DOHH2 (cell line): ENCODE measurements at regions not wholly inside any gene's neighbourhood (a gene's known extent, or its start where the extent isn't known, plus 50 kb on each side); places are given as distances from the start of the nearest gene placed in this dataset.

Experiments used
- H3F3A ChIP-seq: fragments of 200-600 bp; sonication (generic), shearing (Covaris generic); 2 replicates; pipeline ENCODE4 v1.6.0; 2016; ENCODE audit warnings: antibody characterized with exemption, mild to moderate bottlenecking; ENCODE audit not compliant: control insufficient read depth, insufficient read depth
- H3K27ac ChIP-seq: fragments of 200-600 bp; sonication (generic); 2 replicates; pipeline ENCODE4 v1.5.1; 2014; ENCODE audit warnings: low read depth, mild to moderate bottlenecking, low read length, moderate library complexity
- H3K27me3 ChIP-seq: fragments of 200-600 bp; sonication (generic); 2 replicates; pipeline ENCODE4 v1.6.1; 2014; ENCODE audit warnings: mild to moderate bottlenecking, low read length, mixed read lengths; ENCODE audit not compliant: control insufficient read depth
- H3K36me3 ChIP-seq: fragments of 200-600 bp; sonication (generic); 2 replicates; pipeline ENCODE4 v1.6.1; 2014; ENCODE audit warnings: mild to moderate bottlenecking, low read length, moderate library complexity, mixed read lengths; ENCODE audit not compliant: control insufficient read depth
- H3K4me1 ChIP-seq: fragments of 200-600 bp; sonication (generic); 2 replicates; pipeline ENCODE4 v1.6.1; 2014; ENCODE audit warnings: mild to moderate bottlenecking, low read length, mixed read lengths; ENCODE audit not compliant: control insufficient read depth
- H3K4me2 ChIP-seq: fragments of 200-600 bp; sonication (generic); 2 replicates; pipeline ENCODE4 v1.6.0; 2014; ENCODE audit warnings: mild to moderate bottlenecking, low read length, moderate library complexity
- H3K4me3 ChIP-seq: fragments of 200-600 bp; sonication (generic); 2 replicates; pipeline ENCODE4 v1.5.1; 2014; ENCODE audit warnings: mild to moderate bottlenecking, low read length, mixed read lengths
- H3K79me2 ChIP-seq: fragments of 200-600 bp; sonication (generic); 2 replicates; pipeline ENCODE4 v1.6.1; 2014; ENCODE audit warnings: mild to moderate bottlenecking, low read length, mixed read lengths; ENCODE audit not compliant: control insufficient read depth
- H3K9me2 ChIP-seq: fragments of 200-600 bp; sonication (generic); replicated peaks from 2 replicates; pipeline ENCODE4 v1.6.1; 2014; ENCODE audit warnings: mild to moderate bottlenecking, low read length, mixed read lengths; ENCODE audit not compliant: control insufficient read depth
- H3K9me3 ChIP-seq: fragments of 200-600 bp; sonication (generic); 2 replicates; pipeline ENCODE4 v1.6.1; 2014; ENCODE audit warnings: antibody characterized with exemption, low read length, mixed read lengths; ENCODE audit not compliant: control insufficient read depth, insufficient read depth
- H4K20me1 ChIP-seq: fragments of 200-600 bp; sonication (generic); 2 replicates; pipeline ENCODE4 v1.6.0; 2014; ENCODE audit warnings: low read depth, mild to moderate bottlenecking, antibody characterized with exemption, low read length, moderate library complexity; ENCODE audit not compliant: control insufficient read depth, insufficient read depth
- EZH2phosphoT487 ChIP-seq: fragments of 200-600 bp; sonication (generic); IDR thresholded peaks from 2 replicates; pipeline ENCODE4 v1.6.1; 2017; ENCODE audit warnings: borderline replicate concordance, mild to moderate bottlenecking, antibody characterized with exemption, low read length, moderate library complexity, mixed read lengths
- TF ChIP-seq, protein P1 (sequence below): fragments of 200-600 bp; sonication (generic); IDR thresholded peaks from one replicate; pipeline ENCODE4 v1.5.1; 2014; ENCODE audit warnings: antibody characterized with exemption, mild to moderate bottlenecking, low read depth, low read length; ENCODE audit not compliant: poor library complexity, severe bottlenecking

DNA sequence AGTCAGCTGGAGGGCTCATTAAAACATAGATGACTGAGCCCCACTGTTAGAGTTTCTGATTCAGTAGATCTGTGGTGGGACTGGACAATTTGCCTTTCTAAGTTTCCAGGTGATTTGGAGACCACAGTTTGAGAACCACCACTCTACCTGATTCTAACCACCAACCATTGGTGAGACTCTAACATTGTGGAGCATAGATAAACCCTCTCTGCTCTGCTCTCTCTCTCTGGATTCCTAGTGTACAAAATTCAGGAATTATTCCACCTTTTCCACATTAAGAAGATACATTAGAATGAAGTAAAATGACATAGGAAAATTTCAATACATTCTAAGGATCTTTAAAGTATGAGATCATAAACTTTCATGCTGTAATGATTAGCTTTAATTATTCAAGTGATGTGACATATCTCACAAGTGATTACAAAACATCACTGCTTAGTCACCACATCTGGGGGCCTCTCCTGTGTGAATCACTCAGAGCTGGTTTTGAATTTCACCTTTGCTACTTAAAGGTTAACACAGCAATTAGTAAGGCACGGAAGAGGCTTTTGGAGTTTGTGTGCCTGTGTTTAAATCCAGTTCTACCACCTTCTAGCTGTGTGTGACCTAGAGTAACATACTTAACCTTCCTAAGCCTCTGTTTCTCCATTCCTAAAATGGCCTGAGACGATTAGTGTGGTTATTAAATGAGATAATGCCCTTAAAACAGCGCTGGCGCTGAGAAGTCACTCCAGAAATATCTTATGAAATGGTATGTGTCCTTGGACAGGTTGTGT is 78.5 kb upstream of the NBEA start:
- H3K27ac ChIP-seq, result no peak overlapping the region
- TF ChIP-seq, protein P1, sequence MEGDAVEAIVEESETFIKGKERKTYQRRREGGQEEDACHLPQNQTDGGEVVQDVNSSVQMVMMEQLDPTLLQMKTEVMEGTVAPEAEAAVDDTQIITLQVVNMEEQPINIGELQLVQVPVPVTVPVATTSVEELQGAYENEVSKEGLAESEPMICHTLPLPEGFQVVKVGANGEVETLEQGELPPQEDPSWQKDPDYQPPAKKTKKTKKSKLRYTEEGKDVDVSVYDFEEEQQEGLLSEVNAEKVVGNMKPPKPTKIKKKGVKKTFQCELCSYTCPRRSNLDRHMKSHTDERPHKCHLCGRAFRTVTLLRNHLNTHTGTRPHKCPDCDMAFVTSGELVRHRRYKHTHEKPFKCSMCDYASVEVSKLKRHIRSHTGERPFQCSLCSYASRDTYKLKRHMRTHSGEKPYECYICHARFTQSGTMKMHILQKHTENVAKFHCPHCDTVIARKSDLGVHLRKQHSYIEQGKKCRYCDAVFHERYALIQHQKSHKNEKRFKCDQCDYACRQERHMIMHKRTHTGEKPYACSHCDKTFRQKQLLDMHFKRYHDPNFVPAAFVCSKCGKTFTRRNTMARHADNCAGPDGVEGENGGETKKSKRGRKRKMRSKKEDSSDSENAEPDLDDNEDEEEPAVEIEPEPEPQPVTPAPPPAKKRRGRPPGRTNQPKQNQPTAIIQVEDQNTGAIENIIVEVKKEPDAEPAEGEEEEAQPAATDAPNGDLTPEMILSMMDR, result no peak
- no peak for TF ChIP-seq EZH2phosphoT487
- H3F3A ChIP-seq, result no peaks in the 10 kb centered on the region
- no peaks in the 10 kb centered on the region for H3K4me1 ChIP-seq
- no peaks in the 10 kb centered on the region for H3K9me2 ChIP-seq
- H3K4me2 ChIP-seq, result no peak overlapping the region
- H4K20me1 ChIP-seq, result no peaks in the 10 kb centered on the region
- no peak overlapping the region for H3K4me3 ChIP-seq
- H3K9me3 ChIP-seq, result no peaks in the 10 kb centered on the region
- no peaks in the 10 kb centered on the region for H3K36me3 ChIP-seq
- no peaks in the 10 kb centered on the region for H3K27me3 ChIP-seq
- H3K79me2 ChIP-seq, result no peaks in the 10 kb centered on the region

DNA sequence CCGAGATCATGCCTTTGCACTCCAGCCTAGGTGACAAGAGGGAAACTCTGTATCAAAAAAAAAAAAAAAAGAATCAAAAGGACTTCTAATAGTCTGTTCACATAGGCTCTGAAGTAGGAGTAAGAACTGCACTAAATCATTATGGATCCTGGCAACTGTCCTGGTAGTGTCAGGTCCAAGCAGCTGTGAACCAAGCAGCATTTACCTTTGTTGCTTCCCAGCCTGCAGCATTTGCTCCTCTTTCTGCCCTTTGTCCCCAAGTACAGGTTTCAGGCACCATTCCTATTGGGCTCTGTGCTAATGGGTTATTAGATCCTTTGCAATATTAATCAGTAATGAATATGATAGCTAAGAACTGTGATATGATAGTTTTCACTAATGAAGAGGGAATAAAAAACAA is 77.4 kb upstream of the NBEA start:
- no peaks in the 10 kb centered on the region for H4K20me1 ChIP-seq
- no peaks in the 10 kb centered on the region for H3K9me3 ChIP-seq
- no peaks in the 10 kb centered on the region for H3K36me3 ChIP-seq
- H3K9me2 ChIP-seq, result no peaks in the 10 kb centered on the region
- no peaks in the 10 kb centered on the region for H3F3A ChIP-seq
- no peaks in the 10 kb centered on the region for H3K79me2 ChIP-seq
- no peak overlapping the region for H3K4me3 ChIP-seq
- H3K4me2 ChIP-seq, result no peak overlapping the region
- no peak overlapping the region for H3K27ac ChIP-seq
- H3K4me1 ChIP-seq, result no peaks in the 10 kb centered on the region
- no peak for TF ChIP-seq EZH2phosphoT487
- TF ChIP-seq, protein P1, result no peak
- no peaks in the 10 kb centered on the region for H3K27me3 ChIP-seq

DNA sequence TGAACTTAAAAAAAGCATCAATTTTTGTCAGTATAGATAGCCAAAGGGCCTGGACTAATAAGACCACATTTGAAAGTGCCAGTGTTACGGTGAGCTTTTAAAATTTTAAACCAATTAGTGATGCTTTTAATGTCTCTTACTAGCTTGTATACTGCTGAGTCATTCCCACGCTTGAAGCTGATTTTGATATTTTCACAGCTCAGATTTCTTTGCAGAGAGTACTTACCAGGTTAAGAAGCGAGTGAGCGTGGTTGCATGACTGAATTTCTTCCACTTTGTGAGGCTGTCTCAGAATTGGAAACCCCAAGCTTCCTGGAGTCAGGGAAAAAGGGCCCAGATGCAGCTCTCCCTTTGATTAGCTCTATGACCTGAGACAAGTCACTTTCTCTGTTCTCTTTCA is 74.5 kb upstream of the NBEA start:
- H3K27ac ChIP-seq, result no peak overlapping the region
- no peaks in the 10 kb centered on the region for H4K20me1 ChIP-seq
- no peak for TF ChIP-seq EZH2phosphoT487
- TF ChIP-seq, protein P1, result no peak
- H3K4me3 ChIP-seq, result no peak overlapping the region
- no peaks in the 10 kb centered on the region for H3K79me2 ChIP-seq
- no peaks in the 10 kb centered on the region for H3K36me3 ChIP-seq
- H3K27me3 ChIP-seq, result no peaks in the 10 kb centered on the region
- no peaks in the 10 kb centered on the region for H3K9me2 ChIP-seq
- H3K9me3 ChIP-seq, result no peaks in the 10 kb centered on the region
- H3F3A ChIP-seq, result no peaks in the 10 kb centered on the region
- no peaks in the 10 kb centered on the region for H3K4me1 ChIP-seq
- no peak overlapping the region for H3K4me2 ChIP-seq
